HL-60 (cell line): ENCODE measurements at regions not wholly inside any gene's neighbourhood (a gene's known extent, or its start where the extent isn't known, plus 50 kb on each side); places are given as distances from the start of the nearest gene placed in this dataset.

Experiments used
- GABPA ChIP-seq: IDR thresholded peaks from 2 replicates; pipeline ENCODE4 v1.6.1; 2012; ENCODE audit warnings: low read depth
- POLR2AphosphoS5 ChIP-seq: IDR thresholded peaks from 2 replicates; pipeline ENCODE4 v1.6.1; 2012; ENCODE audit warnings: low read depth
- SPI1 ChIP-seq: IDR thresholded peaks from 2 replicates; pipeline ENCODE4 v1.6.1; 2012; ENCODE audit warnings: low read depth, mild to moderate bottlenecking, borderline replicate concordance
- TF ChIP-seq, protein P1 (sequence below): IDR thresholded peaks from one replicate; pipeline ENCODE4 v1.5.1; 2011; ENCODE audit warnings: low read length, control low read depth, inconsistent platforms; ENCODE audit not compliant: insufficient read depth
- TF ChIP-seq, protein P2 (sequence below): IDR thresholded peaks from 2 replicates; pipeline ENCODE4 v1.6.1; 2012; ENCODE audit warnings: low read depth; ENCODE audit not compliant: insufficient replicate concordance

DNA sequence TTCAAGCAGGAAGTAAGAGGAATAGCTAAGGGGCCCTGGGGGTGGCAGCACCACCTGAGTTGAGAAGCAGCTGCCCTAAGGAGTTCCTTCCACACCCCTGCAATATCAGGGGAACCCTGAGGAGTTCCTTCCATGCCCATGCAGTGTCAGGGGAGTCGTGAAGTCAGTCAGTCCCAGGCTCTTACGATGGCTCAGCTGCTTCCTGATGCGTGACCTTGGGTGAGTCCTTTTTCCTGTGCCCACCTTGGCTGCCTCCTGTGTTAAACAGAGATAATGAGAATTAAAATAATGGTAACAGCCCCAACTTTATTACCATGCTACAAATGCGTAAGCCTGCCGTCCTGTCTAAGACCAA, 181.1 kb downstream of the MIAT start:
- TF ChIP-seq POLR2AphosphoS5 (no peak), GABPA (no peak), SPI1 (no peak)
- TF ChIP-seq, protein P1, sequence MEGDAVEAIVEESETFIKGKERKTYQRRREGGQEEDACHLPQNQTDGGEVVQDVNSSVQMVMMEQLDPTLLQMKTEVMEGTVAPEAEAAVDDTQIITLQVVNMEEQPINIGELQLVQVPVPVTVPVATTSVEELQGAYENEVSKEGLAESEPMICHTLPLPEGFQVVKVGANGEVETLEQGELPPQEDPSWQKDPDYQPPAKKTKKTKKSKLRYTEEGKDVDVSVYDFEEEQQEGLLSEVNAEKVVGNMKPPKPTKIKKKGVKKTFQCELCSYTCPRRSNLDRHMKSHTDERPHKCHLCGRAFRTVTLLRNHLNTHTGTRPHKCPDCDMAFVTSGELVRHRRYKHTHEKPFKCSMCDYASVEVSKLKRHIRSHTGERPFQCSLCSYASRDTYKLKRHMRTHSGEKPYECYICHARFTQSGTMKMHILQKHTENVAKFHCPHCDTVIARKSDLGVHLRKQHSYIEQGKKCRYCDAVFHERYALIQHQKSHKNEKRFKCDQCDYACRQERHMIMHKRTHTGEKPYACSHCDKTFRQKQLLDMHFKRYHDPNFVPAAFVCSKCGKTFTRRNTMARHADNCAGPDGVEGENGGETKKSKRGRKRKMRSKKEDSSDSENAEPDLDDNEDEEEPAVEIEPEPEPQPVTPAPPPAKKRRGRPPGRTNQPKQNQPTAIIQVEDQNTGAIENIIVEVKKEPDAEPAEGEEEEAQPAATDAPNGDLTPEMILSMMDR, result no peak
- TF ChIP-seq, protein P2, sequence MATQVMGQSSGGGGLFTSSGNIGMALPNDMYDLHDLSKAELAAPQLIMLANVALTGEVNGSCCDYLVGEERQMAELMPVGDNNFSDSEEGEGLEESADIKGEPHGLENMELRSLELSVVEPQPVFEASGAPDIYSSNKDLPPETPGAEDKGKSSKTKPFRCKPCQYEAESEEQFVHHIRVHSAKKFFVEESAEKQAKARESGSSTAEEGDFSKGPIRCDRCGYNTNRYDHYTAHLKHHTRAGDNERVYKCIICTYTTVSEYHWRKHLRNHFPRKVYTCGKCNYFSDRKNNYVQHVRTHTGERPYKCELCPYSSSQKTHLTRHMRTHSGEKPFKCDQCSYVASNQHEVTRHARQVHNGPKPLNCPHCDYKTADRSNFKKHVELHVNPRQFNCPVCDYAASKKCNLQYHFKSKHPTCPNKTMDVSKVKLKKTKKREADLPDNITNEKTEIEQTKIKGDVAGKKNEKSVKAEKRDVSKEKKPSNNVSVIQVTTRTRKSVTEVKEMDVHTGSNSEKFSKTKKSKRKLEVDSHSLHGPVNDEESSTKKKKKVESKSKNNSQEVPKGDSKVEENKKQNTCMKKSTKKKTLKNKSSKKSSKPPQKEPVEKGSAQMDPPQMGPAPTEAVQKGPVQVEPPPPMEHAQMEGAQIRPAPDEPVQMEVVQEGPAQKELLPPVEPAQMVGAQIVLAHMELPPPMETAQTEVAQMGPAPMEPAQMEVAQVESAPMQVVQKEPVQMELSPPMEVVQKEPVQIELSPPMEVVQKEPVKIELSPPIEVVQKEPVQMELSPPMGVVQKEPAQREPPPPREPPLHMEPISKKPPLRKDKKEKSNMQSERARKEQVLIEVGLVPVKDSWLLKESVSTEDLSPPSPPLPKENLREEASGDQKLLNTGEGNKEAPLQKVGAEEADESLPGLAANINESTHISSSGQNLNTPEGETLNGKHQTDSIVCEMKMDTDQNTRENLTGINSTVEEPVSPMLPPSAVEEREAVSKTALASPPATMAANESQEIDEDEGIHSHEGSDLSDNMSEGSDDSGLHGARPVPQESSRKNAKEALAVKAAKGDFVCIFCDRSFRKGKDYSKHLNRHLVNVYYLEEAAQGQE, result no peak
